Activated CD8-positive, alpha-beta memory T cell treated with anti-CD3 and anti-CD28 coated beads, Interleukin-2, amount 50 U/mL, for 48 hours (primary cell): ENCODE measurements at regions not wholly inside any gene's neighbourhood (a gene's known extent, or its start where the extent isn't known, plus 50 kb on each side); places are given as distances from the start of the nearest gene placed in this dataset.
"Not testable (repeated sequence)": the region's sequence is repeated elsewhere in the genome, so short reads cannot be mapped to it uniquely, and the experiment has no call there.

Experiments
- DNase-seq: peaks from one replicate; pipeline ENCODE4 v3.0.0-alpha.2; 2020

- no peak for DNase-seq
Observed at GRCh38 chr12:11980115-11980514, 90.6 kb upstream of the BCL2L14 start.

GRCh38 chr12:11981121-11981733 lies 89.5 kb upstream of the BCL2L14 start:
- DNase-seq, result peak; percentile 81

GRCh38 chr12:11984417-11984816 lies 86.3 kb upstream of the BCL2L14 start:
- no peak for DNase-seq

GRCh38 chr12:11986165-11986564 lies 84.6 kb upstream of the BCL2L14 start:
- DNase-seq, result no peak

DNA sequence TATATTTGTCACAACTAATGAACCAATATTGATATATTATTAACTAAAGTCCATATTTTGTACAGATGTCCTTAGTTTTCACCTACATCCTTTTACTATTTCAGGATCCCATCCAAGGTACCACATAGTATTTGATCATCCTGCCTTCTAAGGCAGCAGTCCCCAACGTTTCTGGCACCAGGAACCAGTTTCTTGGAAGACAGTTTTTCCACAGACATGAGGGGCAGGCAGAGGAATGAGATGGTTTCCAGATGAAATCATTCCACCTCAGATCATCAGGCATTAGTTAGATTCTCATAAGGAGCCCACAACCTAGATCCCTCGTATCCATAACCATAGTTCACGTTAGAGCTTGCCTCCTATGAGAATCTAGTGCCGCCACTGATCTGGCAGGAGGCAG lies 82.8 kb upstream of the BCL2L14 start:
- DNase-seq, result no peak

- no peak for DNase-seq
Observed at GRCh38 chr12:11991604-11992003, 79.1 kb upstream of the BCL2L14 start.

- DNase-seq, result no peak
Observed at GRCh38 chr12:11992515-11992914, 78.2 kb upstream of the BCL2L14 start.

DNA sequence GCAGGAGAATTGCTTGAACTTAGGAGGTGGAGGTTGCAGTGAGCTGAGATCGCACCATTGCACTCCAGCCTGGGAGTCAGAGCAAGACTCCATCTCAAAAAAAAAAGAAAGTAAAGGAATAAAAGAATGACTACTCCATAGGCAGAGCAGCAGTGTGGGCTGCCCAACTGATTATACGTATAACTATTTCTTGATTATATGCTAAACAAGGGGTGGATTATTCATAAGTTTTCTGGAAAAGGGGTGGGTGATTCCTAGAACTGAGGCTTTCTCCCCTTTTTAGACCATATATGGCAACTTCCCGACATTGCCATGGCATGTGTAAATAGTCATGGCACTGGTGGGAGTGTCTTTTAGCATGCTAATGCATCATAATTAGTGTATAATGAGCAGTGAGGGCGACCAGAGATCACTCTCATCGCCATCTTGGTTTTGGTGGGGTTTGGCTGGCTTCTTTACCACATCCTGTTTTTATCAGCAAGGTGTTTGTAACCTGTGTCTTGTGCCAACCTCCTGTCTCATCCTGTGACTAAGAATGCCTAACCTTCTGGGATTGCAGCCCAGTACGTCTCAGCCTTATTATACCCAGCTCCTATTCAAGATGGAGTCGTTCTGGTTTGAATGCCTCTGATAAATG lies 72.3 kb upstream of the BCL2L14 start:
- DNase-seq, result not testable (repeated sequence)

GRCh38 chr12:11998944-11999315 lies 71.8 kb upstream of the BCL2L14 start:
- DNase-seq, result no peak

DNA sequence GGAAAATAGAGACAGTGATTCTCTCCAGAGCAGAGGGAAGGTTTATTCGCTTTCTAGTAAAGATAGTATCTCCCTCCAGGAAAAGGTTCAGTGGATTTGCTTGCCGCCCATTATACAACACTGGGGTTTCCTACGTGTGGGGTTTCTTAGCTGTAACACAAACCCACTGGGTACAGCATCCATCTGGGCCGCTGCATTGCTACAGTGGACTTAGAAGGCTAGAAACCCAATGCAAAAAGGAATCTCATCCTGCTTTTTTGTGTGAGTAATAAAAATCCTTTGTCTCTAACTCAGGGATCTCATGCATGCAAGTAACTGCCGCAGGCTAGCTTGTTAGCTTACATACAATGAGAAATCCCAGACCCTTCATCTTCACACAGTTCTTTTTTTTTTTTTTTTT lies 67.1 kb upstream of the BCL2L14 start:
- no peak for DNase-seq

GRCh38 chr12:12004524-12004923 lies 66.2 kb upstream of the BCL2L14 start:
- no peak for DNase-seq

DNA sequence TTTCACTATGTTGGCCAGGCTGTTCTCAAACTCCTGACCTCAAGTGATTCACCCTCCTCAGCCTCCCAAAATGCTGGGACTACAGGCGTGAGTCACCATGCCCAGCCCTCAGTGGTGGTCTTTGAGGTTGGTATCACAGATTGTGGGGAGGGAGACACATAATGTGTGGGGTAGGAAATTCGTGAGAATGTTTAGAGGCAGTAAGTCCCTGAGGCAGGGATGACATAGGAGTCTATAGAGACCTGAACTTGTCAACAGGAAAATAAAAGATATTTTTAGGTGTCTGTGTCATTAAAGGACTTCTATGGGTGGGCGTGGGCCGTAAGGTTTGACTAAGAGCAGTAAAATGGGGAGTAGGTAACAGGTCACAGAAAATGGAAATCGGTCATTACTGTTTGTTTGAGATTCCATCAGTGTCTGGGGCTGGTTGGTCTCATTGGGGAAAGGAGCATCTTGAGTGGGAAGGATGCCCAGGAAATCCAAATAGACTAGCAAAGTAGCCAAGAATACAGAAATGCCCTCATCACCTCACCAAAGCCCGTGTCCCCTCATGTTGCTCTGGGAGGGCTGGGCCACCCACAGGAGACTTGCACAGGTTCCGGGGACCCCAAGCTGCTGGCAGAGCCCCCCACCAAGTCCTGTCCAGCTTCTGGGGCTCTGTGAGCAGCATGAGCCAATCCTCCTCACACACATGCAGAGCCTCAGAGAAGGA lies 63.6 kb upstream of the BCL2L14 start:
- peak; percentile 88 for DNase-seq

- DNase-seq, result peak; percentile 64
Observed at GRCh38 chr12:12007713-12008231, 63.0 kb upstream of the BCL2L14 start.

DNA sequence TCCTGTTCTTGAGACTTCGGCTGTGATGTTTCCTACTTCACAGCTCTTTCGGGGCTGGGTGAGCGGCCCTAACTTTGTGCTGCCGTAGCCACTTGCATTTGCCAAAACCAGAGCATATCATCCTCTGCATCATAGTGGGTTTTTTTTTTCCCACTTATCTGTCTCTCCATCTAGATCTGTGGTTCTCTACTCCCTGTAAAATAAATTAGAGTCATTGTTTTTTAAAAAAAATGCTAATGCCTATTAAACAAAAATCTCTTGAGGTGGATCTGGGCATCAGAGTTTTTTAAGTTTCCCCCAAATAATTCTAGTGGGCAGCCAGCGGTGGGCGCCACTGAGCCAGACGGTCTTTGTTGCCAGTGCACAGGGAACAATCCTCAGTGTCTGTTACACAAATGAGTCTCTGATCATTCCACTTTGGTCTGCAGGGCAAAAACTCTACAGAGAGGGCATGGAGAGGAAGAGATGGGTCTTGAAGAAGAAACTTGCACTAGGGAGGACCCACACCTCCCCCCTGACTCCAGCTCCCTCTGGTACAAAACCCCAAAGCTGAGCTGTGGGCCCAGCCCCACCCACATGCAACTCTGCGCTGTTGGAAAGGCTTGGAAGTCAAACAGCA lies 62.4 kb upstream of the BCL2L14 start:
- peak; percentile 81 for DNase-seq

- DNase-seq, result peak; percentile 77
Observed at GRCh38 chr12:12008931-12009611, 61.7 kb upstream of the BCL2L14 start.

DNA sequence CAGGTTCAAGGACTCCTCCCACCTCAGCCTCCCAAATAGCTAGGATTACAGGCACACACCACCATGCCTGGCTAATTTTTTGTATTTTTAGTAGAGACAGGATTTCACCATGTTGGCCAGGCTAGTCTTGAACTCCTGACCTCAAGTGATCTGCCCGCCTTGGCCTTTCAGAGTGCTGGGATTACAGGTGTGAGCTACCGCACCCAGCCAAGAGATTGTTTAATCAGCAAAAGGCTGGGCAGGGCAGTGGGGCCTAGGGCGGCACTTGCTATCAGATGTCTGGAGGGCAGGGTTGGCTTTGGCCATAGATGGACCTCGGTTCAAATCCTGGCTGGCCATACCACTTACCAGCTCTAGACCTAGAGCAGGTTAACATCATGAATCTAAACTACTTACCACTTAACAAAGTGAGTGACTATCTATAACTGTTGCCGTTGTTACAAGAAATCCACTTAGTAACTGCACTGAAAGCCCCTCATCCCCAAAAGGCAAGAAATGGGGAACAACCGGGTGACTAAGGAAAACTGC lies 60.9 kb upstream of the BCL2L14 start:
- peak; percentile 79 for DNase-seq

DNA sequence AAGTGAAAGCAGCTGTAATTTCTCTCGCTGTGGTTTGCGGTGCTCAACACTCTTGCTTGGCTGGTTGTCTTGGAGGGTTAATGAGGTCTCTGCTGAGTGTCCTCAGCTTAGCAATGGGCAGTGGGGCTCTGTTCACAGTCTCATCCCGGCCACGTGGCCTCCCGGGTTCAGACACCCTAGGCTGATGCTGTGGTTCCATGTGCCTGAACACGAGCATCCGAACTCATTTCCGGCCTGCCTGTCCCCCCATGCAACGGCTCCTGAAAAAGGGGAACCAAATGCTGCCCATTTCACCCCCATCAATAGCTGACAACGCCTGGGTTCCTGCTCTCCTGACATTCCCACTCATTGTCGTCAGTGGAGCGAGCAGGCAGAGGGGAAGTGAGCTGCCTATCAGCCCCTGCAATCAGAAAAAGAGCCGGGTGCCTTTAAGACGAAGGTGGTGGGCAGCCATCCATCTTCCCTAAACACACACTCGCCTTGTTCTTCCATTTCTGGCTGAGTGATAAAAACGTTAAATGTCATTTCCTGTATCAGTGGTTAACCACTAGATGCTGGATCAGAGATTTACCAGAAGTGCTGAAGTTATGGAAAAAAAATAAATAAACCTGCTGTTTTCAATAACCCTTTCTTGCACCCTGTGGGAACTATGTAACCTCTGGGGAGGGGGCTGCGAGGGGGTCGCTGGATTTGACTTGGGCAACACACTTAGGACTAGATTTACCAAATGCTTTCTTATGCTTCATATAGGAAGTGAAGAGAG lies 60.3 kb upstream of the BCL2L14 start:
- DNase-seq, result peak; percentile 87

GRCh38 chr12:12011880-12012260 lies 58.9 kb upstream of the BCL2L14 start:
- DNase-seq, result peak; percentile 45

DNA sequence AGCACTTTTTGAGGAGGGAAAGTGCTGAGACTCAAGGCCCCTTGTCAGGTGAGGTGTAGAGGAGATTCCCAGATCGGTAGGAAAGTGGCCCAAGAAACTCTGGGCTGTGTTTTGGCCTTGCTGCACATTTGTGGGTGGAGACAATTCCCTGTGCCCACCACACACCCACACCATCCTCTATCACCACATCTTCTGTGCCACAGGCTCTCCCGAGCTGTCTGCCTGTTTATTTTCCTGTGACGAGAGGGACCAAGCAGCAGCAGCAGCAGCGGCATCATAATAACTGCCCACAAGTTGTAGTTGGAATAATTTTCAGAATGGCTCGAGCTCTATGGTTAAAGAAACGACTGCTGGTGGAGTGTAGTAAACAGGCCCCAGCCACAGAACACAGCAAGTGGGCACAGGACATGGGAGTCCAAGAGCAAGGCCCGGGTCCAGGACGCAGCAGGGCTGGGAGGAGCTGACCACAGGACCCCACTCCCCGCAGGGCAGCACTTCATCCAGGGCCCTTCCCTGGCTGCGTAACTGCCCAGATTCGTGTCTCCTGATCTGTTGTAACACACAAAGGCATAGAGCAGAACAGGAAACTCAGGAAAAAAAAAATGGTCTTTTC lies 55.6 kb upstream of the BCL2L14 start:
- peak; percentile 58 for DNase-seq

- peak; percentile 67 for DNase-seq
Observed at GRCh38 chr12:12016284-12017100, 54.2 kb upstream of the BCL2L14 start.

DNA sequence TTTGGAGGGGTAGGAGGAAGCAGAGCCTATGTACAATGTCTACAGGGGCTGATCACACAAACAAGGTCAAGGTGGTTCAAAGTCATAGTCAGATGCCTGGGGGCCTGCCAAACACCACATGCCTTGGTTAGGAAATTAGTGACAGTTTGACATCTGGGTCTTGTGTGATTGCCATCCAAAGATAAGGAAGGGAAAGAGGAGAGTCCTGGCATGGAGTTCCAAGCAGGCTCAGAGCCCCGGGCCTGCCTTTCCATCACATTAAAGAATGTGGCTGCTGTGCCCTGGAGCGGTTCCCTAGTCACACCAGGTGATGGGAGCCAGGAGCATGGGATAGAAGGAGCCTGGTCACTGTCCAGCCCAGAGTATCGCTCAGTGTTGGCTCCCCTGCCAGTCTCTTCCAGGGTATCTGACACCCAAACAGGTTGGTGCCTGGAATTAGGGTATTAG lies 53.6 kb upstream of the BCL2L14 start:
- DNase-seq, result peak; percentile 68
